GM12875 (cell line): ENCODE measurements at regions not wholly inside any gene's neighbourhood (a gene's known extent, or its start where the extent isn't known, plus 50 kb on each side); places are given as distances from the start of the nearest gene placed in this dataset.

Source experiments
- H3K4me3 ChIP-seq: one replicate; pipeline ENCODE4 v1.5.1; 2011; ENCODE audit warnings: low read depth, low read length, control low read depth
- CTCF ChIP-seq: IDR thresholded peaks from 2 replicates; pipeline ENCODE4 v1.5.1; 2011; ENCODE audit warnings: low read depth, mild to moderate bottlenecking, control low read depth, inconsistent platforms, low read length, moderate library complexity, borderline replicate concordance; ENCODE audit not compliant: insufficient read depth

GRCh38 chr12:58528271-58528670 lies 392.0 kb downstream of the LRIG3 start:
- TF ChIP-seq CTCF = no peak
- no peak overlapping the region for H3K4me3 ChIP-seq

- no peak overlapping the region for H3K4me3 ChIP-seq
- no peak for TF ChIP-seq CTCF
Measured at GRCh38 chr12:58529114-58529665, 391.1 kb downstream of the LRIG3 start.

- TF ChIP-seq CTCF = no peak
- no peak overlapping the region for H3K4me3 ChIP-seq
Measured at GRCh38 chr12:58529897-58530741, 390.2 kb downstream of the LRIG3 start.

GRCh38 chr12:58530742-58531062 lies 389.6 kb downstream of the LRIG3 start:
- no peak for TF ChIP-seq CTCF

GRCh38 chr12:58532855-58533608 lies 387.3 kb downstream of the LRIG3 start:
- no peak for TF ChIP-seq CTCF
- H3K4me3 ChIP-seq = no peak overlapping the region

More at GRCh38 chr12:58530742-58531062, 389.6 kb downstream of the LRIG3 start:
- no peak overlapping the region for H3K4me3 ChIP-seq

- TF ChIP-seq CTCF = no peak
- no peak overlapping the region for H3K4me3 ChIP-seq
Measured at GRCh38 chr12:58533652-58534051, 386.7 kb downstream of the LRIG3 start.

- H3K4me3 ChIP-seq = no peak overlapping the region
- no peak for TF ChIP-seq CTCF
Measured at GRCh38 chr12:58537278-58537677, 383.0 kb downstream of the LRIG3 start.
